GM12878 (cell line): ENCODE measurements at regions not wholly inside any gene's neighbourhood (a gene's known extent, or its start where the extent isn't known, plus 50 kb on each side); places are given as distances from the start of the nearest gene placed in this dataset.

Source experiments
- ATAC-seq: fragments of 200-7000 bp; cut with Tn5 transposase; 3 replicates; pipeline ENCODE4 v1.9.1; 2020; ENCODE audit warnings: mild to moderate bottlenecking, moderate library complexity
- BruUV-seq: library from RNA; stranded (reverse); fragments of 400-500 nt; replicated peaks from 2 replicates; lab custom pipeline; 2021; lab: Mats Ljungman, UMichigan
- CTCF ChIA-PET: fragments of 300-600 bp; sonication (Branson Sonifier 250); formaldehyde crosslinking; extraction: SDS; loops from one replicate; lab custom pipeline; 2021; ENCODE audit warnings: inconsistent platforms; lab: Yijun Ruan, JAX
- POLR2A ChIA-PET: fragments of 350-600 bp; formaldehyde crosslinking; extraction: SDS; loops from one replicate; lab custom pipeline; 2021; ENCODE audit warnings: inconsistent platforms; lab: Charles Lee
- RAD21 ChIA-PET: fragments of 300-600 bp; sonication (Branson Sonifier 250); formaldehyde crosslinking; loops from one replicate; lab custom pipeline; 2023; ENCODE audit warnings: antibody characterized with exemption; ENCODE audit not compliant: unreplicated experiment; lab: Charles Lee
- SMC1A ChIA-PET: fragments of 300-600 bp; sonication (Branson Sonifier 250); formaldehyde crosslinking; loops from one replicate; lab custom pipeline; 2023; ENCODE audit not compliant: unreplicated experiment, uncharacterized antibody; lab: Charles Lee
- DNase-seq: peaks from one replicate; pipeline ENCODE4 v3.0.0-alpha.2; 2011; ENCODE audit warnings: low read depth, low spot score
- FAIRE-seq: peaks from 3 replicates; lab custom pipeline; 2011; peaks lifted over from hg19 to GRCh38; lab: Jason Lieb, UNC
- H2AFZ ChIP-seq: 2 replicates; pipeline ENCODE4 v1.6.0; 2011; ENCODE audit warnings: low read depth, low read length, control low read depth; ENCODE audit not compliant: control insufficient read depth
- H3K27ac ChIP-seq: 2 replicates; pipeline ENCODE4 v1.5.1; 2011; ENCODE audit warnings: control low read depth; ENCODE audit not compliant: control insufficient read depth, insufficient read depth
- H3K27me3 ChIP-seq, 2 experiments: replicated peaks in 1 of 2; 2 replicates each; pipeline versions ENCODE4 v1.6.0 to v1.6.1; 2011; ENCODE audit warnings: low read length in 1 of 2; ENCODE audit not compliant: control insufficient read depth in 2 of 2, insufficient read depth in 2 of 2
- H3K36me3 ChIP-seq, 2 experiments: 2 replicates each; pipeline ENCODE4 v1.5.1; 2011; ENCODE audit warnings: low read length in 1 of 2; ENCODE audit not compliant: control insufficient read depth in 2 of 2, insufficient read depth in 2 of 2
- H3K4me1 ChIP-seq: 2 replicates; pipeline ENCODE4 v1.6.1; 2011; ENCODE audit warnings: mild to moderate bottlenecking, low read length, moderate library complexity, mixed read lengths; ENCODE audit not compliant: control insufficient read depth, insufficient read depth
- H3K4me2 ChIP-seq: 2 replicates; pipeline ENCODE4 v1.6.0; 2011; ENCODE audit warnings: control low read depth; ENCODE audit not compliant: control insufficient read depth, insufficient read depth
- H3K4me3 ChIP-seq: fragments of 200-600 bp; sonication (generic); 2 replicates; pipeline ENCODE4 v1.5.1; 2016
- H3K79me2 ChIP-seq: 2 replicates; pipeline ENCODE4 v1.6.0; 2011; ENCODE audit warnings: low read length; ENCODE audit not compliant: control insufficient read depth, insufficient read depth
- H3K9ac ChIP-seq: 2 replicates; pipeline ENCODE4 v1.8.0; 2011; ENCODE audit warnings: low read length, control low read depth, mixed read lengths; ENCODE audit not compliant: control insufficient read depth, insufficient read depth
- H3K9me3 ChIP-seq: replicated peaks from 3 replicates; pipeline ENCODE4 v1.5.1; 2011; ENCODE audit warnings: mild to moderate bottlenecking, low read length; ENCODE audit not compliant: control insufficient read depth, insufficient read depth
- H4K20me1 ChIP-seq: 2 replicates; pipeline ENCODE4 v1.6.0; 2011; ENCODE audit not compliant: control insufficient read depth, insufficient read depth
- BHLHE40 ChIP-seq, 2 experiments: fragments of 450-650 bp in 1 of 2; IDR thresholded peaks; 2 replicates each; pipeline ENCODE4 v1.6.1; 2011 to 2017; ENCODE audit warnings: low read depth in 2 of 2, borderline replicate concordance in 1 of 2, improper control_type of control experiment in 1 of 2, low read length in 1 of 2, mild to moderate bottlenecking in 1 of 2
- EED ChIP-seq: sonication (generic); IDR thresholded peaks from 2 replicates; pipeline ENCODE4 v1.6.1; 2016; ENCODE audit warnings: antibody characterized with exemption, low read depth
- IKZF1 ChIP-seq: fragments of 450-650 bp; conservative IDR thresholded peaks from 2 replicates; pipeline ENCODE4 v1.6.1; 2017; ENCODE audit warnings: antibody characterized with exemption, mild to moderate bottlenecking
- MYB ChIP-seq: fragments of 150-350 bp; IDR thresholded peaks from 2 replicates; pipeline ENCODE4 v1.6.1; 2014; ENCODE audit warnings: mild to moderate bottlenecking, low read depth, low read length, borderline replicate concordance
- POLR2AphosphoS2 ChIP-seq: IDR thresholded peaks from 2 replicates; pipeline ENCODE4 v1.6.1; 2011; ENCODE audit warnings: low read depth, mild to moderate bottlenecking, low read length, improper control_type of control experiment, moderate library complexity
- SMARCA5 ChIP-seq: fragments of 450-650 bp; IDR thresholded peaks from 2 replicates; pipeline ENCODE4 v1.6.1; 2017; ENCODE audit warnings: mild to moderate bottlenecking
- SMC3 ChIP-seq: IDR thresholded peaks from 2 replicates; pipeline ENCODE4 v1.6.1; 2011; ENCODE audit warnings: low read length, improper control_type of control experiment, borderline replicate concordance
- STAT1 ChIP-seq: fragments of 450-650 bp; conservative IDR thresholded peaks from 2 replicates; pipeline ENCODE4 v1.6.1; 2014; ENCODE audit warnings: antibody characterized with exemption, mild to moderate bottlenecking
- TCF7 ChIP-seq: IDR thresholded peaks from 2 replicates; pipeline ENCODE4 v1.6.1; 2014; ENCODE audit warnings: antibody characterized with exemption, borderline replicate concordance
- ZNF274 ChIP-seq: IDR thresholded peaks from one replicate; pipeline ENCODE4 v1.8.0; 2011; ENCODE audit not compliant: insufficient read length, insufficient read depth
- ZSCAN29 ChIP-seq: fragments of 450-650 bp; IDR thresholded peaks from 2 replicates; pipeline ENCODE4 v1.6.1; 2017; ENCODE audit warnings: mild to moderate bottlenecking, moderate library complexity
- WGBS: methylation state at CpG from one replicate; pipeline ENCODE4 v1.1.6; 2016; ENCODE audit warnings: low lambda C conversion rate; ENCODE audit not compliant: insufficient replicate concordance, insufficient coverage; ENCODE audit errors: missing lambda C conversion rate; 5-methylcytosine and 5-hydroxymethylcytosine counted together
- in situ Hi-C: fragments of 300-500 bp; cut with MboI; formaldehyde crosslinking; loops from 9 replicates; pipeline ENCODE4 v1.14.3; 2018; ENCODE audit warnings: mixed read lengths
- intact Hi-C: fragments of 100-400 bp; cut with micrococcal nuclease; formaldehyde crosslinking; loops from one replicate; pipeline ENCODE4 v1.14.2; 2022; ENCODE audit not compliant: unreplicated experiment
- TF ChIP-seq, protein P1 (sequence below): IDR thresholded peaks from 2 replicates; pipeline ENCODE4 v1.6.1; 2011; ENCODE audit warnings: borderline replicate concordance, low read depth, mild to moderate bottlenecking, moderate library complexity, mixed read lengths, low read length; ENCODE audit not compliant: insufficient read depth; ENCODE audit errors: extremely low read length
- TF ChIP-seq, protein P2 (sequence below): IDR thresholded peaks from 2 replicates; pipeline ENCODE4 v1.6.1; 2012; ENCODE audit warnings: low read length, inconsistent platforms

DNA sequence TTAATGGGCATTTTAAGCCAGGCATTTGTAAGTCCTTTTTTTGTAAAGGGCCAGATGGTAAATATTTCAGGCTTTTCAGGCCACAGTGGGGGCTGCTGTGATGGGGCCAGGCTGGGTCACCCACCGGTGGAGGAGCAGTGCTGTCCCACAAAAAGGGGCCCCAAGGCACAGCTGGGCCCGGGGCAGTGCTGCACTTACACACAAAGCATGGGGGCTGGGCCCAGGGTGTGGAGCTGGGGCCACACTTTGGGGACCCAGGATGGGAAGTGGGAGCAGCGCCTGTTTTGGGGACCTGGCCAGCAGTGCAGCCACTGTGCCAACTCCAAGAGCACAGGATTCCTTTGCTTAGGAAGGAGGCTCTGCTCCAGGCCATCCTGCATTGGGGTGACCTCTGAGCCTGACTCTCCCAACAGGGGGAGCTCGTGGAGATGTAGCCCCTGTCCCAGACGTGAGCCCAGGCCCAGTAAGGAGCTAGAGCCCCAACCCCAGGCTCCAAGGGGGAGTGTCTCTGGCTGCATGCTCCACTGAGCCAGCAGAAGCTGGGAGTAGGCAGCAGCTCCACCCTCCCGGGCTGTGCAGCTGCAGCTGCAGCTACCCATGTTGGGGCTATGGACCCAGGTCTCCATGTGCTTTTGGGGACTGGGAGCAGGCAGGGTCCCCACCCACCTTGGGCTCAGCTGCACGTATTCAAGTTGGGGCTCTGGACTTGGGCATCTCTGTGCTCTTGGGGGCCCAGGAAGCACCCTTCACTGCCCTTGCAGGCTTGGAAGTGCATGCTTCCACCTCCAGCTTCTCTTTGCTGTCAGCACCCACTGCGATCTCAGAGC, 1036.5 kb upstream of the CNTNAP5 start:
- Histone ChIP-seq H3K4me2 (no peak overlapping the region), H3K36me3 (no peaks in the 10 kb centered on the region), H3K4me1 (no peaks in the 10 kb centered on the region), H2AFZ (no peak overlapping the region), H3K9me3 (no peaks in the 10 kb centered on the region), H4K20me1 (no peaks in the 10 kb centered on the region), H3K4me3 (no peak overlapping the region), H3K27ac (no peak overlapping the region), H3K27me3 (no peaks in the 10 kb centered on the region), H3K79me2 (no peaks in the 10 kb centered on the region), H3K9ac (no peak overlapping the region)
- ChIA-PET POLR2A (no interaction called here), CTCF (no interaction called here), RAD21 (interaction anchor here (0.7 to 1.0 kb wide), 2 partner anchors 14 to 92 kb away, joined by 3 read pairs; no protein-coding TSS in a partner anchor), SMC1A (interaction anchor here (0.9 kb wide), 1 partner anchor 1030 kb away, joined by 3 read pairs; no protein-coding TSS in a partner anchor)
- no peak for DNase-seq
- no peak; the same call in 2 of the 3 replicates for ATAC-seq
- no peak for FAIRE-seq
- WGBS = 6% methylated on average over 8 of the region's 8 CpGs
- intact Hi-C loops (no loop called here), in situ Hi-C loops (no loop called here)
- BruUV-seq = no TSS peak
- TF ChIP-seq, protein P1, sequence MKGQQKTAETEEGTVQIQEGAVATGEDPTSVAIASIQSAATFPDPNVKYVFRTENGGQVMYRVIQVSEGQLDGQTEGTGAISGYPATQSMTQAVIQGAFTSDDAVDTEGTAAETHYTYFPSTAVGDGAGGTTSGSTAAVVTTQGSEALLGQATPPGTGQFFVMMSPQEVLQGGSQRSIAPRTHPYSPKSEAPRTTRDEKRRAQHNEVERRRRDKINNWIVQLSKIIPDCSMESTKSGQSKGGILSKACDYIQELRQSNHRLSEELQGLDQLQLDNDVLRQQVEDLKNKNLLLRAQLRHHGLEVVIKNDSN = no peak
- TF ChIP-seq ZSCAN29 (no peak), BHLHE40 (IDR thresholded peaks at IDR 0.05; ENCODE audit: borderline replicate concordance in 1 of 2, low read depth in 2 of 2, low read length in 1 of 2) (no peak), STAT1 (no peak), POLR2AphosphoS2 (no peak), TCF7 (no peak), IKZF1 (no peak), EED (no peak), ZNF274 (no peak), SMC3 (no peak), MYB (no peak), SMARCA5 (no peak)
- TF ChIP-seq, protein P2, sequence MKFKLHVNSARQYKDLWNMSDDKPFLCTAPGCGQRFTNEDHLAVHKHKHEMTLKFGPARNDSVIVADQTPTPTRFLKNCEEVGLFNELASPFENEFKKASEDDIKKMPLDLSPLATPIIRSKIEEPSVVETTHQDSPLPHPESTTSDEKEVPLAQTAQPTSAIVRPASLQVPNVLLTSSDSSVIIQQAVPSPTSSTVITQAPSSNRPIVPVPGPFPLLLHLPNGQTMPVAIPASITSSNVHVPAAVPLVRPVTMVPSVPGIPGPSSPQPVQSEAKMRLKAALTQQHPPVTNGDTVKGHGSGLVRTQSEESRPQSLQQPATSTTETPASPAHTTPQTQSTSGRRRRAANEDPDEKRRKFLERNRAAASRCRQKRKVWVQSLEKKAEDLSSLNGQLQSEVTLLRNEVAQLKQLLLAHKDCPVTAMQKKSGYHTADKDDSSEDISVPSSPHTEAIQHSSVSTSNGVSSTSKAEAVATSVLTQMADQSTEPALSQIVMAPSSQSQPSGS = no peak
